Spinal cord (tissue), 9 donors: ENCODE measurements at regions not wholly inside any gene's neighbourhood (a gene's known extent, or its start where the extent isn't known, plus 50 kb on each side); places are given as distances from the start of the nearest gene placed in this dataset.

Source experiments
- DNase-seq, 6 donors: peaks; one replicate each; pipeline versions ENCODE4 v3.0.0 to v3.0.0-alpha.2; 2013 to 2015; ENCODE audit warnings: low spot score in 6 of 6, low read depth in 4 of 6
- H3K27ac ChIP-seq: one replicate; pipeline ENCODE4 v1.5.1; 2013; ENCODE audit warnings: low read depth, low read length, control low read depth
- H3K27me3 ChIP-seq: one replicate; pipeline ENCODE4 v1.6.1; 2013; ENCODE audit warnings: low read length; ENCODE audit not compliant: control insufficient read depth, insufficient read depth
- H3K36me3 ChIP-seq: one replicate; pipeline ENCODE4 v1.6.1; 2013; ENCODE audit warnings: low read length; ENCODE audit not compliant: control insufficient read depth, insufficient read depth
- H3K4me1 ChIP-seq: one replicate; pipeline ENCODE4 v1.6.1; 2013; ENCODE audit warnings: low read length; ENCODE audit not compliant: control insufficient read depth, insufficient read depth
- H3K4me3 ChIP-seq: one replicate; pipeline ENCODE4 v1.5.1; 2013; ENCODE audit warnings: low read depth, low read length, control low read depth
- H3K9me3 ChIP-seq: one replicate; pipeline ENCODE4 v1.6.1; 2013; ENCODE audit warnings: low read length; ENCODE audit not compliant: control insufficient read depth, insufficient read depth
- WGBS: methylation state at CpG from one replicate; pipeline ENCODE4 v1.1.5; 2013; ENCODE audit warnings: missing lambda C conversion rate; ENCODE audit not compliant: insufficient coverage; 5-methylcytosine and 5-hydroxymethylcytosine counted together
- donor health status: healthy.

GRCh38 chr4:43903456-43903855 is 545.2 kb downstream of the KCTD8 start:
- no peaks in the 10 kb centered on the region for H3K27me3 ChIP-seq
- 94% methylated on average over 4 of the region's 4 CpGs for WGBS
- H3K4me3 ChIP-seq: no peak overlapping the region
- H3K36me3 ChIP-seq: no peaks in the 10 kb centered on the region
- no peak overlapping the region for H3K27ac ChIP-seq
- no peak for DNase-seq
- no peaks in the 10 kb centered on the region for H3K4me1 ChIP-seq
- H3K9me3 ChIP-seq: no peaks in the 10 kb centered on the region

- no peaks in the 10 kb centered on the region for H3K27me3 ChIP-seq
- H3K4me1 ChIP-seq: no peaks in the 10 kb centered on the region
- no peak for DNase-seq
- H3K9me3 ChIP-seq: peaks cover 3% of the 10 kb centered on the region
- no peak overlapping the region for H3K4me3 ChIP-seq
- no peaks in the 10 kb centered on the region for H3K36me3 ChIP-seq
- no CpG with 5 or more reads among the region's 3 CpGs for WGBS
- H3K27ac ChIP-seq: no peak overlapping the region
Measured at GRCh38 chr4:43918377-43918776, 530.2 kb downstream of the KCTD8 start.

GRCh38 chr4:43932448-43932847 is 516.2 kb downstream of the KCTD8 start:
- Histone ChIP-seq H3K9me3 (no peaks in the 10 kb centered on the region), H3K36me3 (no peaks in the 10 kb centered on the region), H3K27ac (no peak overlapping the region), H3K27me3 (no peaks in the 10 kb centered on the region), H3K4me1 (no peaks in the 10 kb centered on the region), H3K4me3 (no peak overlapping the region)
- WGBS: no CpG with 5 or more reads among the region's 2 CpGs
- peak in 2 of 6 donors; percentile 16 to 21 for DNase-seq

- no peaks in the 10 kb centered on the region for H3K36me3 ChIP-seq
- DNase-seq: no peak
Measured at GRCh38 chr4:43943998-43944397, 504.6 kb downstream of the KCTD8 start.

GRCh38 chr4:43959976-43960375 is 488.6 kb downstream of the KCTD8 start:
- no peak overlapping the region for H3K4me3 ChIP-seq
- no peak overlapping the region for H3K27ac ChIP-seq
- WGBS: no CpG with 5 or more reads among the region's 1 CpG
- H3K36me3 ChIP-seq: no peaks in the 10 kb centered on the region
- H3K9me3 ChIP-seq: no peaks in the 10 kb centered on the region
- DNase-seq: no peak
- no peaks in the 10 kb centered on the region for H3K27me3 ChIP-seq
- H3K4me1 ChIP-seq: no peaks in the 10 kb centered on the region

More at GRCh38 chr4:43943998-43944397, 504.6 kb downstream of the KCTD8 start:
- H3K9me3 ChIP-seq: no peaks in the 10 kb centered on the region
- no peak overlapping the region for H3K27ac ChIP-seq
- H3K4me1 ChIP-seq: no peaks in the 10 kb centered on the region
- WGBS: 80% methylated on average over 1 of the region's 1 CpG
- no peaks in the 10 kb centered on the region for H3K27me3 ChIP-seq
- H3K4me3 ChIP-seq: no peak overlapping the region

- 97% methylated on average over 6 of the region's 9 CpGs for WGBS
- Histone ChIP-seq H3K36me3 (no peaks in the 10 kb centered on the region), H3K27me3 (no peaks in the 10 kb centered on the region), H3K4me3 (no peak overlapping the region), H3K9me3 (no peaks in the 10 kb centered on the region), H3K4me1 (no peaks in the 10 kb centered on the region), H3K27ac (no peak overlapping the region)
- no peak for DNase-seq
Measured at GRCh38 chr4:43968011-43968410, 480.6 kb downstream of the KCTD8 start.

GRCh38 chr4:43983610-43984009 is 465.0 kb downstream of the KCTD8 start:
- Histone ChIP-seq H3K36me3 (no peaks in the 10 kb centered on the region), H3K9me3 (no peaks in the 10 kb centered on the region), H3K4me3 (no peak overlapping the region), H3K27ac (no peak overlapping the region), H3K4me1 (no peaks in the 10 kb centered on the region), H3K27me3 (no peaks in the 10 kb centered on the region)
- 86% methylated on average over 1 of the region's 1 CpG for WGBS
- DNase-seq: no peak

GRCh38 chr4:43987331-43987944 is 461.2 kb downstream of the KCTD8 start:
- H3K36me3 ChIP-seq: no peaks in the 10 kb centered on the region
- no peaks in the 10 kb centered on the region for H3K4me1 ChIP-seq
- H3K27ac ChIP-seq: no peak overlapping the region
- H3K9me3 ChIP-seq: no peaks in the 10 kb centered on the region
- H3K27me3 ChIP-seq: no peaks in the 10 kb centered on the region
- no peak overlapping the region for H3K4me3 ChIP-seq
- DNase-seq: no peak
- WGBS: 100% methylated on average over 3 of the region's 9 CpGs

GRCh38 chr4:43990551-43990950 is 458.1 kb downstream of the KCTD8 start:
- H3K9me3 ChIP-seq: no peaks in the 10 kb centered on the region
- no peak overlapping the region for H3K27ac ChIP-seq
- peak in 1 of 6 donors; percentile 13 for DNase-seq
- H3K4me1 ChIP-seq: no peaks in the 10 kb centered on the region
- H3K27me3 ChIP-seq: no peaks in the 10 kb centered on the region
- WGBS: 76% methylated on average over 5 of the region's 7 CpGs
- no peaks in the 10 kb centered on the region for H3K36me3 ChIP-seq
- H3K4me3 ChIP-seq: no peak overlapping the region

- DNase-seq: peak in 1 of 6 donors; percentile 9
- Histone ChIP-seq H3K9me3 (no peaks in the 10 kb centered on the region), H3K4me3 (no peak overlapping the region), H3K4me1 (no peaks in the 10 kb centered on the region), H3K27ac (no peak overlapping the region), H3K36me3 (no peaks in the 10 kb centered on the region), H3K27me3 (no peaks in the 10 kb centered on the region)
- 81% methylated on average over 2 of the region's 3 CpGs for WGBS
Measured at GRCh38 chr4:43990963-43991362, 457.6 kb downstream of the KCTD8 start.
